ENCODE measurements at regions not wholly inside any gene's neighbourhood (a gene's known extent, or its start where the extent isn't known, plus 50 kb on each side); places are given as distances from the start of the nearest gene placed in this dataset.

GRCh38 chr5:58183786-58184085, 276.1 kb downstream of the PLK2 start:
- no peak for DNase-seq (ENCODE audit: low read depth)
- H3K4me3 ChIP-seq (ENCODE audit: low read depth, low read length): no peak overlapping the region
- TF ChIP-seq POLR2A (IDR thresholded peaks at IDR 0.05; ENCODE audit: extremely low read depth, insufficient read length) (no peak), CTCF (IDR thresholded peaks at IDR 0.05; ENCODE audit: low read depth, low read length) (no peak), MYC (IDR thresholded peaks at IDR 0.05; ENCODE audit: low read depth, low read length) (no peak)

- no peak overlapping the region for H3K4me3 ChIP-seq (ENCODE audit: low read depth, low read length)
- DNase-seq (ENCODE audit: low read depth): no peak
- no peak for TF ChIP-seq CTCF (IDR thresholded peaks at IDR 0.05; ENCODE audit: low read depth, low read length)
- no peak for TF ChIP-seq MAX (IDR thresholded peaks at IDR 0.05; ENCODE audit: low read depth, low read length)
- no peak for TF ChIP-seq POLR2A (IDR thresholded peaks at IDR 0.05; ENCODE audit: extremely low read depth, insufficient read length)
- no peak for TF ChIP-seq MYC (IDR thresholded peaks at IDR 0.05; ENCODE audit: low read depth, low read length)
Observed at GRCh38 chr5:58183078-58183785, 276.7 kb downstream of the PLK2 start.

GRCh38 chr5:58182287-58182841, 277.5 kb downstream of the PLK2 start:
- no peak for DNase-seq (ENCODE audit: low read depth)
- no peak overlapping the region for H3K4me3 ChIP-seq (ENCODE audit: low read depth, low read length)
- TF ChIP-seq MAX (IDR thresholded peaks at IDR 0.05; ENCODE audit: low read depth, low read length) (no peak), POLR2A (IDR thresholded peaks at IDR 0.05; ENCODE audit: extremely low read depth, insufficient read length) (no peak), MYC (IDR thresholded peaks at IDR 0.05; ENCODE audit: low read depth, low read length) (no peak), CTCF (IDR thresholded peaks at IDR 0.05; ENCODE audit: low read depth, low read length) (no peak)

- TF ChIP-seq CTCF (IDR thresholded peaks at IDR 0.05; ENCODE audit: low read depth, low read length) (no peak), POLR2A (IDR thresholded peaks at IDR 0.05; ENCODE audit: extremely low read depth, insufficient read length) (no peak), MAX (IDR thresholded peaks at IDR 0.05; ENCODE audit: low read depth, low read length) (no peak), MYC (IDR thresholded peaks at IDR 0.05; ENCODE audit: low read depth, low read length) (no peak)
- no peak for DNase-seq (ENCODE audit: low read depth)
- H3K4me3 ChIP-seq (ENCODE audit: low read depth, low read length): no peak overlapping the region
Observed at GRCh38 chr5:58181578-58182286, 278.2 kb downstream of the PLK2 start.

GRCh38 chr5:58172946-58173345, 286.9 kb downstream of the PLK2 start:
- no peak for DNase-seq (ENCODE audit: low read depth)
- TF ChIP-seq MAX (IDR thresholded peaks at IDR 0.05; ENCODE audit: low read depth, low read length): no peak
- no peak for TF ChIP-seq CTCF (IDR thresholded peaks at IDR 0.05; ENCODE audit: low read depth, low read length)
- TF ChIP-seq MYC (IDR thresholded peaks at IDR 0.05; ENCODE audit: low read depth, low read length): no peak
- TF ChIP-seq POLR2A (IDR thresholded peaks at IDR 0.05; ENCODE audit: extremely low read depth, insufficient read length): no peak
- H3K4me3 ChIP-seq (ENCODE audit: low read depth, low read length): no peak overlapping the region
